ENCODE measurements at regions not wholly inside any gene's neighbourhood (a gene's known extent, or its start where the extent isn't known, plus 50 kb on each side); places are given as distances from the start of the nearest gene placed in this dataset.

- no peak overlapping the region for H2AFZ ChIP-seq (ENCODE audit: low read depth)
- H3K79me2 ChIP-seq (ENCODE audit: insufficient read depth, low read depth): no peaks in the 10 kb centered on the region
- H3K4me1 ChIP-seq (ENCODE audit: low read depth, poor library complexity, severe bottlenecking): no peaks in the 10 kb centered on the region
- no peak overlapping the region for H3K9ac ChIP-seq
- TF ChIP-seq CTCF (conservative IDR thresholded peaks at IDR 0.05; ENCODE audit: low read depth, low read length): no peak
- no peak overlapping the region for H3K27ac ChIP-seq
- no peak overlapping the region for H3K4me2 ChIP-seq
- H3K27me3 ChIP-seq (ENCODE audit: insufficient read depth, low read depth): no peaks in the 10 kb centered on the region
- H3K4me3 ChIP-seq (IDR thresholded peaks at IDR 0.05; ENCODE audit: insufficient read depth, low read depth, low read length): no peak overlapping the region
- no peaks in the 10 kb centered on the region for H4K20me1 ChIP-seq (ENCODE audit: insufficient read depth)
- H3K36me3 ChIP-seq (ENCODE audit: insufficient read depth): no peaks in the 10 kb centered on the region
Observed at GRCh38 chr2:120896126-120896525, 160.5 kb downstream of the GLI2 start.

GRCh38 chr2:120896901-120897300, 161.2 kb downstream of the GLI2 start:
- TF ChIP-seq CTCF (conservative IDR thresholded peaks at IDR 0.05; ENCODE audit: low read depth, low read length): no peak
- H3K4me1 ChIP-seq (ENCODE audit: low read depth, poor library complexity, severe bottlenecking): no peaks in the 10 kb centered on the region
- no peak overlapping the region for H3K9ac ChIP-seq
- H3K27ac ChIP-seq: no peak overlapping the region
- H2AFZ ChIP-seq (ENCODE audit: low read depth): no peak overlapping the region
- H3K4me2 ChIP-seq: no peak overlapping the region
- no peaks in the 10 kb centered on the region for H4K20me1 ChIP-seq (ENCODE audit: insufficient read depth)
- no peaks in the 10 kb centered on the region for H3K36me3 ChIP-seq (ENCODE audit: insufficient read depth)
- no peak overlapping the region for H3K4me3 ChIP-seq (IDR thresholded peaks at IDR 0.05; ENCODE audit: insufficient read depth, low read depth, low read length)
- H3K27me3 ChIP-seq (ENCODE audit: insufficient read depth, low read depth): no peaks in the 10 kb centered on the region
- no peaks in the 10 kb centered on the region for H3K79me2 ChIP-seq (ENCODE audit: insufficient read depth, low read depth)

- Histone ChIP-seq H4K20me1 (ENCODE audit: insufficient read depth) (no peaks in the 10 kb centered on the region), H3K27ac (no peak overlapping the region), H3K27me3 (ENCODE audit: insufficient read depth, low read depth) (no peaks in the 10 kb centered on the region), H3K4me2 (no peak overlapping the region), H3K36me3 (ENCODE audit: insufficient read depth) (no peaks in the 10 kb centered on the region), H3K4me1 (ENCODE audit: low read depth, poor library complexity, severe bottlenecking) (no peaks in the 10 kb centered on the region), H3K9ac (no peak overlapping the region), H2AFZ (ENCODE audit: low read depth) (no peak overlapping the region), H3K79me2 (ENCODE audit: insufficient read depth, low read depth) (no peaks in the 10 kb centered on the region), H3K4me3 (IDR thresholded peaks at IDR 0.05; ENCODE audit: insufficient read depth, low read depth, low read length) (no peak overlapping the region)
- TF ChIP-seq CTCF (conservative IDR thresholded peaks at IDR 0.05; ENCODE audit: low read depth, low read length): no peak
Observed at GRCh38 chr2:120897399-120897798, 161.7 kb downstream of the GLI2 start.

GRCh38 chr2:120898496-120898895, 162.8 kb downstream of the GLI2 start:
- no peak overlapping the region for H3K27ac ChIP-seq
- H3K4me2 ChIP-seq: no peak overlapping the region
- no peaks in the 10 kb centered on the region for H4K20me1 ChIP-seq (ENCODE audit: insufficient read depth)
- no peak for TF ChIP-seq CTCF (conservative IDR thresholded peaks at IDR 0.05; ENCODE audit: low read depth, low read length)
- no peak overlapping the region for H3K9ac ChIP-seq
- H3K4me1 ChIP-seq (ENCODE audit: low read depth, poor library complexity, severe bottlenecking): no peaks in the 10 kb centered on the region
- no peaks in the 10 kb centered on the region for H3K79me2 ChIP-seq (ENCODE audit: insufficient read depth, low read depth)
- H3K27me3 ChIP-seq (ENCODE audit: insufficient read depth, low read depth): no peaks in the 10 kb centered on the region
- H3K4me3 ChIP-seq (IDR thresholded peaks at IDR 0.05; ENCODE audit: insufficient read depth, low read depth, low read length): no peak overlapping the region
- no peaks in the 10 kb centered on the region for H3K36me3 ChIP-seq (ENCODE audit: insufficient read depth)
- H2AFZ ChIP-seq (ENCODE audit: low read depth): no peak overlapping the region

All from KMS-11 (cell line).